ENCODE measurements at regions not wholly inside any gene's neighbourhood (a gene's known extent, or its start where the extent isn't known, plus 50 kb on each side); places are given as distances from the start of the nearest gene placed in this dataset.

DNA sequence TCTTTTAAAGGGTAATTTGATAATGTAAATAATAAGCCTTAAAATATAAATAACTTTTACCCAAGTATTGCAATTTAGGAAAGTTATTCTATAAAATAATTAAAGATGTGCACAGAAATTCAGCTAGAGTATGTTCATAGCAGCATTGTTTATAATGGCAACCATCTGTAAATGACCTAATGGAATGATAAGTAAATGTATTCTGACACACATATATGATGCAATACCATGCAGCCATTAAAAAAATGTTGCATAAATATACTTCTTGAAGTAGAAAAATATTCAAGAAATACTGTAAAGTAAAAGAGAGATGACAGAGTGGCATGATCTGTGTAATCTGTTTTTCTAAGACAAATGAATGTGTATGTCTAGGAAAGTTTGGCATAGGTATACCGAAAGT is 545.7 kb downstream of the ZEB2 start:
- intact Hi-C loops (cut with micrococcal nuclease): no loop called here
- H3K9me3 Mint-ChIP-seq: no peaks in the 10 kb centered on the region

DNA sequence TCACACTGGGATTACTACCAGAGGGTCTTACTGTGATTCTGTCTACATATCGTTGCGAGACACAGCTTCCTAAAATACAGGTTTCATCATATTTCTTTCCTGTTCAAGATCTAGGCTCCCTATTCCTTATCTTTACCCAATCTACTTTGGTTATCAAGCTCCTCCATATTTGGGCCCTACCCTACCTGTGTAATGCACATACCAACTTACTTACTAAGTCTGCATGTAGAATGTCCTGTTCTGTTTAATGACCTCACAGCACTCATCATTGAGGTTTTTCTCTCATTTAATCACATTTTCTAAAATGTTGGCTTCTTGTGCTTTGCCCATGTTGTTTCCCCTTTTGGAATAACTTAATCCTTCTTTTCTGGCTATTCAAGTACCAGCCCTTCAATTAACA is 551.1 kb downstream of the ZEB2 start:
- Mint-ChIP-seq H3K9me3 (no peaks in the 10 kb centered on the region), H3K27ac (no peak overlapping the region), H3K4me1 (peaks cover 4% of the 10 kb centered on the region)

More for the DNA sequence above, 545.7 kb downstream of the ZEB2 start:
- Mint-ChIP-seq H3K27me3 (peaks cover 4% of the 10 kb centered on the region), H3K4me1 (no peaks in the 10 kb centered on the region), H3K4me3 (no peak overlapping the region), H3K27ac (no peak overlapping the region), H3K36me3 (ENCODE audit: low read depth) (peaks cover 2% of the 10 kb centered on the region)
- DNase-seq: no peak

GRCh38 chr2:143968360-143968759 is 551.6 kb downstream of the ZEB2 start:
- H3K27ac Mint-ChIP-seq: no peak overlapping the region
- H3K4me3 Mint-ChIP-seq: no peak overlapping the region
- peaks cover 4% of the 10 kb centered on the region for H3K4me1 Mint-ChIP-seq
- DNase-seq: no peak
- peaks cover 2% of the 10 kb centered on the region for H3K36me3 Mint-ChIP-seq (ENCODE audit: low read depth)
- no peaks in the 10 kb centered on the region for H3K9me3 Mint-ChIP-seq
- intact Hi-C loops (cut with micrococcal nuclease): no loop called here
- H3K27me3 Mint-ChIP-seq: no peaks in the 10 kb centered on the region

More for the DNA sequence above, 551.1 kb downstream of the ZEB2 start:
- H3K36me3 Mint-ChIP-seq (ENCODE audit: low read depth): peaks cover 2% of the 10 kb centered on the region
- H3K4me3 Mint-ChIP-seq: no peak overlapping the region
- no peaks in the 10 kb centered on the region for H3K27me3 Mint-ChIP-seq
- intact Hi-C loops (cut with micrococcal nuclease): no loop called here
- no peak for DNase-seq

- intact Hi-C loops (cut with micrococcal nuclease): no loop called here
- peaks cover 4% of the 10 kb centered on the region for H3K4me1 Mint-ChIP-seq
- no peaks in the 10 kb centered on the region for H3K9me3 Mint-ChIP-seq
- no peak overlapping the region for H3K4me3 Mint-ChIP-seq
- no peak for DNase-seq
- H3K27ac Mint-ChIP-seq: no peak overlapping the region
- H3K27me3 Mint-ChIP-seq: no peaks in the 10 kb centered on the region
- H3K36me3 Mint-ChIP-seq (ENCODE audit: low read depth): peaks cover 2% of the 10 kb centered on the region
Observed at GRCh38 chr2:143965493-143966164, 554.3 kb downstream of the ZEB2 start.

DNA sequence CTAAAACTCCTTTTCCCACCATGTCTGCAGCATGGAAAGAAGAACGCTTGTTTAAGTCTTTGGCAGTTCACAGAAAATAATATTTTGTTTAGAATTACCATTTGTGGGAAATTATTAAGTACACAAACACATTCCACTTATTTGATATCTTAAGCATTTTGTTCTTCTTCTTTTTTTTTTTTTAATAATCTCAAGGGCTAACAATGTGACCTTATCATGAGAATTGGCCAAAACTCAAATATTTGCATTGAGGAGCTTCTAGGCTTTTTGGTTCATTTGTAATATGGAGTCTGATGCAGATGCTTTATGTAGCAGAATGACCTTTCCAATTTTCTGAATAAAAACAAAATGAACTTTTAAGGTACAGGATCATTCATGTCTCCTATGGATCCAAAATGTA is 555.0 kb downstream of the ZEB2 start:
- no peak for DNase-seq
- intact Hi-C loops (cut with micrococcal nuclease): no loop called here
- H3K4me1 Mint-ChIP-seq: peaks cover 4% of the 10 kb centered on the region

GRCh38 chr2:143960177-143960576 is 559.7 kb downstream of the ZEB2 start:
- Mint-ChIP-seq H3K36me3 (ENCODE audit: low read depth) (no peaks in the 10 kb centered on the region), H3K27ac (no peak overlapping the region), H3K9me3 (peaks cover 4% of the 10 kb centered on the region), H3K4me1 (no peaks in the 10 kb centered on the region), H3K4me3 (no peak overlapping the region), H3K27me3 (no peaks in the 10 kb centered on the region)
- DNase-seq: no peak
- intact Hi-C loops (cut with micrococcal nuclease): no loop called here

More for the DNA sequence above, 555.0 kb downstream of the ZEB2 start:
- Mint-ChIP-seq H3K4me3 (no peak overlapping the region), H3K9me3 (peaks cover 4% of the 10 kb centered on the region), H3K27ac (no peak overlapping the region), H3K36me3 (ENCODE audit: low read depth) (no peaks in the 10 kb centered on the region), H3K27me3 (no peaks in the 10 kb centered on the region)

- no peaks in the 10 kb centered on the region for H3K36me3 Mint-ChIP-seq (ENCODE audit: low read depth)
- H3K9me3 Mint-ChIP-seq: peaks cover 4% of the 10 kb centered on the region
- intact Hi-C loops (cut with micrococcal nuclease): no loop called here
- H3K27ac Mint-ChIP-seq: no peak overlapping the region
- H3K4me1 Mint-ChIP-seq: no peaks in the 10 kb centered on the region
- no peak overlapping the region for H3K4me3 Mint-ChIP-seq
- DNase-seq: no peak
- no peaks in the 10 kb centered on the region for H3K27me3 Mint-ChIP-seq
Observed at GRCh38 chr2:143957321-143957720, 562.6 kb downstream of the ZEB2 start.

GRCh38 chr2:143955401-143956065 is 564.4 kb downstream of the ZEB2 start:
- no peaks in the 10 kb centered on the region for H3K36me3 Mint-ChIP-seq (ENCODE audit: low read depth)
- H3K27ac Mint-ChIP-seq: no peak overlapping the region
- intact Hi-C loops (cut with micrococcal nuclease): no loop called here
- H3K27me3 Mint-ChIP-seq: no peaks in the 10 kb centered on the region
- DNase-seq: no peak
- H3K4me1 Mint-ChIP-seq: no peaks in the 10 kb centered on the region
- H3K4me3 Mint-ChIP-seq: no peak overlapping the region
- H3K9me3 Mint-ChIP-seq: peaks cover 4% of the 10 kb centered on the region

GRCh38 chr2:143954844-143955243 is 565.1 kb downstream of the ZEB2 start:
- no peaks in the 10 kb centered on the region for H3K36me3 Mint-ChIP-seq (ENCODE audit: low read depth)
- DNase-seq: no peak
- H3K27me3 Mint-ChIP-seq: no peaks in the 10 kb centered on the region
- H3K27ac Mint-ChIP-seq: no peak overlapping the region
- intact Hi-C loops (cut with micrococcal nuclease): no loop called here
- H3K4me3 Mint-ChIP-seq: no peak overlapping the region
- no peaks in the 10 kb centered on the region for H3K9me3 Mint-ChIP-seq
- H3K4me1 Mint-ChIP-seq: no peaks in the 10 kb centered on the region

DNA sequence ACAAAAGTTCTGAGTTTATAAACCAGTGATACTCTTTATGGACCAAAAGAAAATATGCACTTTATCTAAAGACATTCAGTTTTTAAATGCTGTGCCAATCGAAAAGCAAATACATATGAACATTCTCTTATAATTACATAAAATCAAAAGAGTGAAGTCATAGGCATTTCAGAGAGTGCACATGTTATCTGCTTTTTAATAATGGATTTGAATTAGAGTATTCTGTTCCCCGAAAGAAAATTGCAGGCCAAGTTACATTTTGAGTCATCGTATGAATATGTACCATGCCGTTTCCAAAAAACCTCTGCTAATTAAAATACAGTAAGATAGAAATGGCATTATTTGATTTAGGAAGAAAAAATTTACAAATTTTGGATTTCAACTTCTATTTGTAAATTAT is 565.7 kb downstream of the ZEB2 start:
- DNase-seq: no peak
- H3K27ac Mint-ChIP-seq: no peak overlapping the region
- H3K27me3 Mint-ChIP-seq: no peaks in the 10 kb centered on the region
- no peaks in the 10 kb centered on the region for H3K4me1 Mint-ChIP-seq
- intact Hi-C loops (cut with micrococcal nuclease): no loop called here
- H3K9me3 Mint-ChIP-seq: no peaks in the 10 kb centered on the region
- no peak overlapping the region for H3K4me3 Mint-ChIP-seq
- no peaks in the 10 kb centered on the region for H3K36me3 Mint-ChIP-seq (ENCODE audit: low read depth)

- H3K27ac Mint-ChIP-seq: no peak overlapping the region
- H3K36me3 Mint-ChIP-seq (ENCODE audit: low read depth): no peaks in the 10 kb centered on the region
- H3K4me3 Mint-ChIP-seq: no peak overlapping the region
- intact Hi-C loops (cut with micrococcal nuclease): no loop called here
- no peak for DNase-seq
- H3K9me3 Mint-ChIP-seq: no peaks in the 10 kb centered on the region
- no peaks in the 10 kb centered on the region for H3K4me1 Mint-ChIP-seq
- H3K27me3 Mint-ChIP-seq: no peaks in the 10 kb centered on the region
Observed at GRCh38 chr2:143953451-143954030, 566.4 kb downstream of the ZEB2 start.

DNA sequence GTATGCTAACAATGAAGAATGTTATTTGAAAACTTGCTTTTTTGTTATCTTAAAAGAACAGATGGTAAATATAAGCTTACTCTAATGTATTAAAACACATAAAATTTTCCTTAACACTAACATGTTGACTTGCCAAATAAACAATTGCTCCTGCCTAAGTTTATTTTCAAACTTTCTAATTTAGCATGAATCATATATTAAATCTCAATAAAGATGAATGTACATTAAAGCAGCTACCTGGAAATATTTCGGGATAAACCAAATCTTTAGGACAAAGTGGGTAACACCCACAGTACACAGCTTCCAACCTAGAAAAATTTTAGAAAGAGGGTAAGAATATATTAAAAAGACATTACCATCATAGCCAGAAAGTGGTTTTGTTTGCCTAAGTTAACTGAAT is 567.4 kb downstream of the ZEB2 start:
- Mint-ChIP-seq H3K4me1 (no peaks in the 10 kb centered on the region), H3K4me3 (no peak overlapping the region), H3K36me3 (ENCODE audit: low read depth) (no peaks in the 10 kb centered on the region), H3K27me3 (no peaks in the 10 kb centered on the region), H3K9me3 (no peaks in the 10 kb centered on the region), H3K27ac (no peak overlapping the region)
- no peak for DNase-seq
- intact Hi-C loops (cut with micrococcal nuclease): no loop called here

GRCh38 chr2:143950704-143951103 is 569.2 kb downstream of the ZEB2 start:
- no peak overlapping the region for H3K4me3 Mint-ChIP-seq
- H3K4me1 Mint-ChIP-seq: no peaks in the 10 kb centered on the region
- no peak overlapping the region for H3K27ac Mint-ChIP-seq
- DNase-seq: no peak
- H3K36me3 Mint-ChIP-seq (ENCODE audit: low read depth): no peaks in the 10 kb centered on the region
- H3K27me3 Mint-ChIP-seq: no peaks in the 10 kb centered on the region
- intact Hi-C loops (cut with micrococcal nuclease): no loop called here
- H3K9me3 Mint-ChIP-seq: no peaks in the 10 kb centered on the region

GRCh38 chr2:143949121-143949848 is 570.6 kb downstream of the ZEB2 start:
- Mint-ChIP-seq H3K27ac (no peak overlapping the region), H3K27me3 (no peaks in the 10 kb centered on the region), H3K36me3 (ENCODE audit: low read depth) (peaks cover 4% of the 10 kb centered on the region), H3K9me3 (no peaks in the 10 kb centered on the region), H3K4me1 (no peaks in the 10 kb centered on the region), H3K4me3 (no peak overlapping the region)
- DNase-seq: no peak
- intact Hi-C loops (cut with micrococcal nuclease): no loop called here

Data from activated CD4-positive, alpha-beta T cell treated with anti-CD3 and anti-CD28 coated beads, Interleukin-2, amount 10 ng/mL, durations not matched to agents 24 days and 14 days (primary cell).